NCI-H1930 (cell line): ENCODE measurements at regions not wholly inside any gene's neighbourhood (a gene's known extent, or its start where the extent isn't known, plus 50 kb on each side); places are given as distances from the start of the nearest gene placed in this dataset.

Experiments
- DNase-seq, 2 experiments: peaks; one replicate each; lab custom pipeline; 2025; lab: John Stamatoyannopoulos, UW

- no peak for DNase-seq
These were observed 55.1 kb downstream of the KIF4B start for GRCh38 chr5:155068616-155069100.

- DNase-seq = no peak
These were observed 56.4 kb downstream of the KIF4B start for GRCh38 chr5:155069961-155070360.

- DNase-seq = no peak
These were observed 57.2 kb downstream of the KIF4B start for GRCh38 chr5:155070781-155071180.

- no peak for DNase-seq
These were observed 62.8 kb downstream of the KIF4B start for GRCh38 chr5:155076379-155076778.

DNA sequence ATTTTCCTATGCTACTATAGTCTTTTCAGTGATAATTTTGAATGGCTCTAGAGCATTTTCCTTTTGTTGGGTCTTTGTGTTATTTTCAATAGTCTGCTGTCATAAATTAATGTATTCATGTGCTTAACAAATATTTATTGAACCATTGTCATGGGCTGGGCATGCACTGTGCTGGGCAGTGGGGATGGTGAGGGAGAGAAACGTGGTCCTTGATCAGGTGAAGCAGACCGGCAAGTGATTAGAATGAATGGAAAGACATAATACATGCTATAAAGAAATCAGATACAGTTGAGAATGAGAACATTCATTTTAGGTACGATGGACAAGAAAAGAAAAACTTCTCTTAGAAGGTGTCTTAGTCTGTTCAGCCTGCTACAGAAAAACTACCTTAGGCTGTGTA is 66.1 kb downstream of the KIF4B start:
- no peak for DNase-seq

- no peak for DNase-seq
These were observed 67.2 kb downstream of the KIF4B start for GRCh38 chr5:155080721-155081120.

GRCh38 chr5:155081618-155082017 is 68.1 kb downstream of the KIF4B start:
- no peak for DNase-seq

DNA sequence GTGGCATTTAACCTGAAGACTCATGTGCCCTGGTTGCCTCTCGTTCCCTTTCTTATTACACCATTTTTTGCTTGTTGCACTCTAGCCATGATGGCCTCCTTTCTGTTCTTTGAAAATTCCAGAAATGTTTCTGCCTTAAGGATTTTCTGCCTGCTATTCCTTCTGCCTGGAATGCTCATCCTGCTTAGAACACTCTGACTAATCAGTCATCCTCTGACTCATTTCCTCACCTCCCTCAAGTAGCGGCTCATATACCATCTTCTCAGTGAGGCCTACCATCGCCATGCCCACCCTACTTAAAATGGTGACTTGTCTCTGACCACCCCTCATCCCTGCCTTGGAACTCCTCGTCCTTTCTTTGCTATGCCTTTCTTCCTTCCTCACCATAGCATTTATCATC is 68.8 kb downstream of the KIF4B start:
- DNase-seq = no peak

GRCh38 chr5:155085282-155085989 is 71.9 kb downstream of the KIF4B start:
- no peak for DNase-seq

GRCh38 chr5:155087036-155087435 is 73.5 kb downstream of the KIF4B start:
- no peak for DNase-seq

- no peak for DNase-seq
These were observed 75.3 kb downstream of the KIF4B start for GRCh38 chr5:155088811-155089210.

DNA sequence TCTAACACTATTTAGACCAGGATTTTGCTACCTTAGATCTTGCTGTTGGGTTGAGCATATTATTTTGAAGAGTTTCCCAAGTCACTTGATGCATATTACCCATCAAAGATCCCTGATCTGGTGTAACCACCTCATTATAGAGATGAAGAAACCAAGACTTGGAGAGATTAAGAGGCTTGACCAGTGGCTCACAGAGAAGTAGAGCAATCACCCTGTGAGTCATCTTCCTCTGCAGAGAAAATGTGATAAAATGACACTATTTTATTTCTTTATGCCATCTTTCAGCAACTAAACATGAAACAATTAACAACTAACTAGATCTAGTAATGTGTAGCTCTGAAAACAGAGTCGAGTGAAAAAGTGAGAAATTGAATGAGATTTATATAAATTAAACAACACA is 76.1 kb downstream of the KIF4B start:
- DNase-seq = no peak

DNA sequence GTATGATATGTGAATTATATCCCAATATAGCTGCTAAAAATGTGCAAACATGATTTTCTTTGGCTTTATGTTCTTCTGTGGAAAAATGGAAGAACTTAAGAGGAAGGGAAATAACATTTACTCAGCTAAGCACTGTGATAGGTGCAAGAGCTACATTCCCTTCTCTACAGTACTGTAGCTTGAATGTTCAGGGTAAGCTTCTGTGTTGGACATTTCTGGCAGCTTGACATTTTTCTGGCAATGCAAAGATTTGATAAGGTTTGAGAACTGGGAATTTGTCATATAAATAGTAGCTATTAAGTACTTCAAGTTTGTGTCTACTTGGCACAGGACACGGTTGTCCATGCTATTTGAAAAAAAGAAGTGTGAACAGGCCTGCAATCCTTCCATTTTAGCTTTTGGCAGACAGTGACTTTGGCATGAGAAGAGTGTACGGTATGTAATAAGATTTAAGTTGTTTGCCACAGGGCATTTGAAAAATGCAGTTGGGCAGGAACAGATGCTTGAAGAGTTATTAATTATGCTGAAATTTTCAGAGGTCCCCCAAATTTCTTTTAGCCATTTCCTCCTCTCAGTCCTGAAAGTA is 77.6 kb downstream of the KIF4B start:
- no peak for DNase-seq

DNA sequence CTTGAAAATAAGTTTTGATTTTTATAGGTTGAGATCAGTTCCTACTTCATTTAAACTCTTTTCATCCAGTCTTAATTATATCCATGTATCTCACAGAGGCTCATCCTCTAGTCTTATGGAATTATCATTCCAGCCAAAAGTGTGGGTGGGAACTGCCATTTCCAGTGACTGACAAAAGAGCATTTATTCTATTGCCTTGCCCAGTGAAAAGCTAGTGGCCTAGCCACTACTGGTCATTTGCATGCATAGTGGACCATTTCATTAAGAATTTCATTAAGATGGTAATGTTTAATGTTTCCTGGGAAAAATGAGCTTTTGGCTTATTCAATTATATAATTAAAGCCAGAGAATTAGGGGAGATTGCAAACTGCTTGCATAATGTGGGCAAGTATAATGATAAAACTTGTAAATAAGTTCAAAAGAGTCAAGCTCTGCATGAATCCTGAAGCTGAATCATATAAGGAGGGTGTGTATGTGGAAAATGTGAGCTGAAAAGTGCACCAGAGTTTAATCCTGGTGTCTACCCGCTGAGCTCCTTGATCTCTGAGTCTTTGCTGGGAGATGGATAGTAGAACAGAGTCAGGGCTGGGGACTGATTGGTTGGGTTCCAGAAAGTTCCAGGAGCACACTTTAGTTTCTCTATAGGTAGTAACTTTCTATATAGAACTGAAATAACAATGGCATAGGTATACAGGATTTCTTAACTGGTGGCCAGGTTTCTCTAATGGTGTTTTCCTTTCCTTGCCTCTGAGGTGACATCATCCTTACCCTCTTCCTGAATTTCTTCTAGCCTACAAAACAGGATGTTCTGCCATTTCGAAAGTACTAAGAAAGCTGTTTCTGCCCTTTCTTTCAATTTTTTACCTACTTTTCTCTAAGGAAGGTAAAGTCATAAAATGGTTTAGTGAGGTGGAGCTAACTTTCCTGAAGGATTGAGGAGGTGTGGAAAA is 78.5 kb downstream of the KIF4B start:
- DNase-seq = no peak

- DNase-seq = no peak
These were observed 80.9 kb downstream of the KIF4B start for GRCh38 chr5:155094455-155094854.

GRCh38 chr5:155097995-155098394 is 84.4 kb downstream of the KIF4B start:
- no peak for DNase-seq

GRCh38 chr5:155098433-155098832 is 84.9 kb downstream of the KIF4B start:
- DNase-seq = no peak

- DNase-seq = no peak
These were observed 88.1 kb downstream of the KIF4B start for GRCh38 chr5:155101697-155102096.

DNA sequence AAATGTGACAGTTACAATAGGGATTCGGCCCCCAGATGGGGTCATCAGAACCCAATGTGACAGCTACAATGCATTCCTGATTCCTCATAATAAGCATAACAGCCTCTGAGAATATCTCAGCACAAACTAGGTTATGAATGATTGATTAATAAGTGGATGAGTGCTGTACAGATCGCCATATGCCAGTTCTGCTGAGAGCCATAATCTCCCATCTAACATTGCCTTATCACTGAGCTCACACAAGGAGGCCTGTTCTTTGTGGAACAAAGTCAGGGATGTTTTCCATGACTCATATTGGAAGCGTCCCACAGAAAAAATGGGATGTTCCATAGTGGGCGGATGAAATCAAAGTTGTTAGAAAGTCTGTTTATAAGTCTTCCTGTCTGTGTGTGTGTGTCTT is 89.6 kb downstream of the KIF4B start:
- DNase-seq = no peak

- DNase-seq = no peak
These were observed 90.9 kb downstream of the KIF4B start for GRCh38 chr5:155104441-155104840.

- DNase-seq = no peak
These were observed 92.7 kb downstream of the KIF4B start for GRCh38 chr5:155106221-155106620.

- no peak for DNase-seq
These were observed 100.3 kb downstream of the KIF4B start for GRCh38 chr5:155113888-155114287.

GRCh38 chr5:155114655-155115054 is 101.1 kb downstream of the KIF4B start:
- DNase-seq = no peak
